Keratinocyte (primary cell): ENCODE measurements at regions not wholly inside any gene's neighbourhood (a gene's known extent, or its start where the extent isn't known, plus 50 kb on each side); places are given as distances from the start of the nearest gene placed in this dataset.

Experiments
- DNase-seq: peaks from one replicate; pipeline ENCODE4 v3.0.0-alpha.2; 2011; ENCODE audit warnings: low read depth, missing footprints, low spot score
- FAIRE-seq: peaks from 2 replicates; lab custom pipeline; 2011; peaks lifted over from hg19 to GRCh38; lab: Jason Lieb, UNC
- H2AFZ ChIP-seq: 2 replicates; pipeline ENCODE4 v1.6.0; 2012; ENCODE audit warnings: low read length, control low read depth, inconsistent platforms; ENCODE audit not compliant: control insufficient read depth
- H3K27ac ChIP-seq: 2 replicates; pipeline ENCODE4 v1.5.1; 2011; ENCODE audit warnings: low read length; ENCODE audit not compliant: control insufficient read depth, insufficient read depth
- H3K27me3 ChIP-seq: 3 replicates; pipeline ENCODE4 v1.6.0; 2011; ENCODE audit warnings: low read length; ENCODE audit not compliant: control insufficient read depth, insufficient read depth; ENCODE audit errors: extremely low read depth
- H3K36me3 ChIP-seq, 2 experiments: 2 replicates in 1 of 2; 3 replicates in 1 of 2; pipeline ENCODE4 v1.5.1; 2011; ENCODE audit warnings: low read length in 2 of 2, mild to moderate bottlenecking in 1 of 2; ENCODE audit not compliant: control insufficient read depth in 2 of 2, insufficient read depth in 2 of 2; ENCODE audit errors: extremely low read depth in 1 of 2
- H3K4me1 ChIP-seq: 3 replicates; pipeline ENCODE4 v1.5.1; 2011; ENCODE audit warnings: low read length; ENCODE audit not compliant: control insufficient read depth, insufficient read depth; ENCODE audit errors: extremely low read depth
- H3K4me2 ChIP-seq: 3 replicates; pipeline ENCODE4 v1.6.0; 2011; ENCODE audit warnings: low read depth, low read length; ENCODE audit not compliant: control insufficient read depth, insufficient read depth; ENCODE audit errors: extremely low read depth
- H3K4me3 ChIP-seq, 3 experiments: fragments of 200-600 bp in 1 of 3; sonication (generic) in 1 of 3; 2 replicates in 2 of 3; 3 replicates in 1 of 3; pipeline ENCODE4 v1.5.1; 2011 to 2016; ENCODE audit warnings: low read length in 3 of 3, mild to moderate bottlenecking in 3 of 3, control low read depth in 2 of 3, inconsistent platforms in 1 of 3, low read depth in 1 of 3, mixed read lengths in 1 of 3, mixed run types in 1 of 3, moderate library complexity in 1 of 3; ENCODE audit not compliant: control insufficient read depth in 2 of 3, insufficient read depth in 2 of 3; ENCODE audit errors: extremely low read depth in 1 of 3
- H3K79me2 ChIP-seq: 2 replicates; pipeline ENCODE4 v1.6.0; 2012; ENCODE audit warnings: low read length; ENCODE audit not compliant: control insufficient read depth, insufficient read depth
- H3K9ac ChIP-seq: 3 replicates; pipeline ENCODE4 v1.6.0; 2011; ENCODE audit warnings: low read length; ENCODE audit not compliant: control insufficient read depth, insufficient read depth; ENCODE audit errors: extremely low read depth
- H3K9me1 ChIP-seq: 3 replicates; pipeline ENCODE4 v1.6.0; 2011; ENCODE audit warnings: low read length; ENCODE audit not compliant: control insufficient read depth, insufficient read depth; ENCODE audit errors: extremely low read depth
- H3K9me3 ChIP-seq: 2 replicates; pipeline ENCODE4 v1.5.1; 2012; ENCODE audit warnings: low read depth, low read length; ENCODE audit not compliant: control insufficient read depth
- H4K20me1 ChIP-seq: 3 replicates; pipeline ENCODE4 v1.6.0; 2011; ENCODE audit warnings: low read length; ENCODE audit not compliant: control insufficient read depth, insufficient read depth; ENCODE audit errors: extremely low read depth
- CTCF ChIP-seq, 3 experiments: IDR thresholded peaks in 1 of 3; conservative IDR thresholded peaks in 1 of 3; optimal IDR thresholded peaks in 1 of 3; 2 replicates in 2 of 3; 3 replicates in 1 of 3; pipeline versions ENCODE3 to v1.5.1; 2011; ENCODE audit warnings: low read length in 3 of 3, mild to moderate bottlenecking in 3 of 3, moderate library complexity in 2 of 3, control low read depth in 1 of 3, inconsistent platforms in 1 of 3; ENCODE audit not compliant: insufficient read depth in 2 of 3; ENCODE audit errors: extremely low read depth in 1 of 3
- EZH2 ChIP-seq: IDR thresholded peaks from one replicate; pipeline ENCODE4 v1.6.1; 2012; ENCODE audit warnings: inconsistent platforms, mild to moderate bottlenecking, low read length, moderate library complexity
- dilution Hi-C: fragments of 300-500 bp; cut with MboI; formaldehyde crosslinking; loops from one replicate; pipeline ENCODE4 v1.7.0; 2020; ENCODE audit warnings: low sequenced_read_pairs; ENCODE audit not compliant: extremely low pct_ligation_motif_present

GRCh38 chr5:179470201-179470600, 80.2 kb upstream of the RUFY1 start:
- TF ChIP-seq EZH2 (no peak), CTCF (optimal IDR thresholded peaks at IDR 0.05 in 1 of 3, IDR thresholded peaks at IDR 0.05 in 1 of 3, conservative IDR thresholded peaks at IDR 0.05 in 1 of 3; ENCODE audit: extremely low read depth in 1 of 3, insufficient read depth in 2 of 3, low read length in 3 of 3) (no peak)
- Histone ChIP-seq H3K4me3 (no peak overlapping the region), H3K36me3 (no peaks in the 10 kb centered on the region), H4K20me1 (no peaks in the 10 kb centered on the region), H3K4me2 (no peak overlapping the region), H3K27me3 (no peaks in the 10 kb centered on the region), H3K4me1 (no peaks in the 10 kb centered on the region), H3K9me1 (no peaks in the 10 kb centered on the region), H3K9ac (no peak overlapping the region), H3K27ac (no peak overlapping the region), H2AFZ (no peak overlapping the region), H3K9me3 (peaks cover 3% of the 10 kb centered on the region), H3K79me2 (no peaks in the 10 kb centered on the region)
- dilution Hi-C loops = no loop called here
- DNase-seq (no peak), FAIRE-seq (no peak)

- Histone ChIP-seq H3K27me3 (no peaks in the 10 kb centered on the region), H3K4me1 (no peaks in the 10 kb centered on the region), H3K4me3 (no peak overlapping the region), H3K9me1 (no peaks in the 10 kb centered on the region), H2AFZ (no peak overlapping the region), H3K27ac (no peak overlapping the region), H3K9me3 (peaks cover 3% of the 10 kb centered on the region), H3K36me3 (no peaks in the 10 kb centered on the region), H4K20me1 (no peaks in the 10 kb centered on the region), H3K4me2 (no peak overlapping the region), H3K79me2 (no peaks in the 10 kb centered on the region), H3K9ac (no peak overlapping the region)
- dilution Hi-C loops = no loop called here
- FAIRE-seq (no peak), DNase-seq (no peak)
- TF ChIP-seq CTCF (optimal IDR thresholded peaks at IDR 0.05 in 1 of 3, IDR thresholded peaks at IDR 0.05 in 1 of 3, conservative IDR thresholded peaks at IDR 0.05 in 1 of 3; ENCODE audit: extremely low read depth in 1 of 3, insufficient read depth in 2 of 3, low read length in 3 of 3) = no peak
- TF ChIP-seq EZH2 = no peak
Measured at GRCh38 chr5:179468696-179469095, 81.7 kb upstream of the RUFY1 start.
